Panc1 (cell line): ENCODE measurements at regions not wholly inside any gene's neighbourhood (a gene's known extent, or its start where the extent isn't known, plus 50 kb on each side); places are given as distances from the start of the nearest gene placed in this dataset.
A peak's percentile ranks its signal among the peaks of the same experiment; 100 is the strongest.

Experiments used
- ATAC-seq: fragments of 200-7000 bp; cut with Tn5 transposase; 2 replicates; pipeline ENCODE4 v1.9.1; 2020; ENCODE audit warnings: mild to moderate bottlenecking, moderate library complexity
- BruUV-seq: library from RNA; stranded (reverse); fragments of 400-500 nt; replicated peaks from 2 replicates; lab custom pipeline; 2021; lab: Mats Ljungman, UMichigan
- CTCF ChIA-PET: fragments of 300-600 bp; sonication (Branson Sonifier 250); formaldehyde crosslinking; loops from one replicate; lab custom pipeline; 2022; ENCODE audit warnings: antibody characterized with exemption; lab: Charles Lee
- POLR2A ChIA-PET: fragments of 300-600 bp; sonication (Branson Sonifier 250); formaldehyde crosslinking; loops from one replicate; lab custom pipeline; 2022; ENCODE audit warnings: antibody characterized with exemption; lab: Charles Lee
- DNase-seq: peaks from one replicate; pipeline ENCODE4 v3.0.0-alpha.2; 2010; ENCODE audit warnings: low read depth, low spot score
- H3K27ac ChIP-seq: 2 replicates; pipeline ENCODE4 v1.5.1; 2011; ENCODE audit warnings: mild to moderate bottlenecking, low read length, inconsistent platforms
- H3K27me3 ChIP-seq: fragments of 200-500 bp; sonication (Bioruptor generic); 2 replicates; pipeline ENCODE4 v1.6.0; 2014; ENCODE audit warnings: low read length, inconsistent platforms; ENCODE audit not compliant: control insufficient read depth, insufficient read depth
- H3K36me3 ChIP-seq: fragments of 200-500 bp; sonication (Bioruptor generic); 2 replicates; pipeline ENCODE4 v1.5.1; 2014; ENCODE audit warnings: inconsistent platforms, mild to moderate bottlenecking, low read length, moderate library complexity; ENCODE audit not compliant: control insufficient read depth, insufficient read depth
- H3K4me1 ChIP-seq: 2 replicates; pipeline ENCODE4 v1.5.1; 2011; ENCODE audit warnings: inconsistent platforms, mild to moderate bottlenecking, low read length, moderate library complexity; ENCODE audit not compliant: control insufficient read depth, insufficient read depth
- H3K4me3 ChIP-seq, 2 experiments: 2 replicates each; pipeline ENCODE4 v1.5.1; 2011 to 2012; ENCODE audit warnings: low read depth in 2 of 2, low read length in 2 of 2, mild to moderate bottlenecking in 2 of 2, inconsistent platforms in 1 of 2, moderate library complexity in 1 of 2
- H3K9me3 ChIP-seq: fragments of 200-500 bp; sonication (Bioruptor generic); 2 replicates; pipeline ENCODE4 v1.5.1; 2014; ENCODE audit warnings: low read depth, mild to moderate bottlenecking, inconsistent platforms, low read length, moderate library complexity; ENCODE audit not compliant: control insufficient read depth, insufficient read depth
- POLR2AphosphoS5 ChIP-seq: IDR thresholded peaks from 2 replicates; pipeline ENCODE4 v1.6.1; 2012; ENCODE audit warnings: mild to moderate bottlenecking, low read depth, low read length, moderate library complexity
- REST ChIP-seq, 2 experiments: IDR thresholded peaks; 2 replicates each; pipeline ENCODE4 v1.6.1; 2011 to 2012; ENCODE audit warnings: low read depth in 2 of 2, control low read depth in 1 of 2, low read length in 1 of 2, mild to moderate bottlenecking in 1 of 2, moderate library complexity in 1 of 2; ENCODE audit not compliant: insufficient read depth in 1 of 2
- SIN3A ChIP-seq: IDR thresholded peaks from 2 replicates; pipeline ENCODE4 v1.6.1; 2012; ENCODE audit warnings: low read depth, mild to moderate bottlenecking, low read length, moderate library complexity, borderline replicate concordance; ENCODE audit not compliant: insufficient read depth
- TCF7L2 ChIP-seq: IDR thresholded peaks from 2 replicates; pipeline ENCODE4 v1.6.1; 2011; ENCODE audit warnings: mild to moderate bottlenecking, low read depth, low read length, inconsistent platforms
- in situ Hi-C: cut with HindIII; loops from 2 replicates; pipeline ENCODE4 v1.10.0; 2016; ENCODE audit warnings: low sequenced_read_pairs, low pct_unique_long_range_greater_than_20kb
- intact Hi-C: fragments of 100-400 bp; cut with micrococcal nuclease; formaldehyde crosslinking; loops from one replicate; pipeline ENCODE4 v1.10.0; 2022; ENCODE audit not compliant: unreplicated experiment
- TF ChIP-seq, protein P1 (sequence below): fragments of 450-650 bp; IDR thresholded peaks from 2 replicates; pipeline ENCODE4 v1.5.1; 2017; ENCODE audit warnings: mild to moderate bottlenecking

DNA sequence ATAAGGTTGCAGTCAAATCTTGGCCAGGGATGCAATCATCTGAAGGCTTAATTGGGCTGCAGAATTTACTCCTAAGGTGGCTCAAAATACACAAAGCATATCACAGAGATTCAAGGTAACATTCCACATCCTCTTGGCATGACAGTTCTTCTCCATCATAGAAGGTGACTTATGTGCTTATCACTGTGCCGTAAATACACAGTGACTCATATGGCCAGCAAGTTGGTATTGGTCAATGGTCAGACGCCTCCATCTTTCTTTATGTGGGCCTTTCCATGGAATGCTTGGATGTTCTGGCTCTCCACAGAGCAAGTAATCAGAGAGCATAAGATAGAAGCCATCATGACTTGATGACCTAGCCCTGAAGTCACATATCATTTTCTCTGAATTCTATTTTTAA, 168.8 kb upstream of the ST8SIA2 start:
- DNase-seq (no peak), ATAC-seq (no peak)
- Histone ChIP-seq H3K4me1 (no peaks in the 10 kb centered on the region), H3K9me3 (no peaks in the 10 kb centered on the region), H3K27ac (no peak overlapping the region), H3K4me3 (no peak overlapping the region), H3K27me3 (no peaks in the 10 kb centered on the region), H3K36me3 (no peaks in the 10 kb centered on the region)
- intact Hi-C loops (loop anchor here (5.0 kb wide), 1 partner anchor 128 kb away; no protein-coding TSS in a partner anchor), in situ Hi-C loops (no loop called here)
- ChIA-PET POLR2A (no interaction called here), CTCF (no interaction called here)
- no TSS peak for BruUV-seq
- no peak for TF ChIP-seq SIN3A
- TF ChIP-seq, protein P1, sequence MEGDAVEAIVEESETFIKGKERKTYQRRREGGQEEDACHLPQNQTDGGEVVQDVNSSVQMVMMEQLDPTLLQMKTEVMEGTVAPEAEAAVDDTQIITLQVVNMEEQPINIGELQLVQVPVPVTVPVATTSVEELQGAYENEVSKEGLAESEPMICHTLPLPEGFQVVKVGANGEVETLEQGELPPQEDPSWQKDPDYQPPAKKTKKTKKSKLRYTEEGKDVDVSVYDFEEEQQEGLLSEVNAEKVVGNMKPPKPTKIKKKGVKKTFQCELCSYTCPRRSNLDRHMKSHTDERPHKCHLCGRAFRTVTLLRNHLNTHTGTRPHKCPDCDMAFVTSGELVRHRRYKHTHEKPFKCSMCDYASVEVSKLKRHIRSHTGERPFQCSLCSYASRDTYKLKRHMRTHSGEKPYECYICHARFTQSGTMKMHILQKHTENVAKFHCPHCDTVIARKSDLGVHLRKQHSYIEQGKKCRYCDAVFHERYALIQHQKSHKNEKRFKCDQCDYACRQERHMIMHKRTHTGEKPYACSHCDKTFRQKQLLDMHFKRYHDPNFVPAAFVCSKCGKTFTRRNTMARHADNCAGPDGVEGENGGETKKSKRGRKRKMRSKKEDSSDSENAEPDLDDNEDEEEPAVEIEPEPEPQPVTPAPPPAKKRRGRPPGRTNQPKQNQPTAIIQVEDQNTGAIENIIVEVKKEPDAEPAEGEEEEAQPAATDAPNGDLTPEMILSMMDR: no peak
- TF ChIP-seq REST (IDR thresholded peaks at IDR 0.05; ENCODE audit: insufficient read depth in 1 of 2, low read depth in 2 of 2, low read length in 1 of 2): no peak
- no peak for TF ChIP-seq TCF7L2
- TF ChIP-seq POLR2AphosphoS5: no peak

GRCh38 chr15:92226020-92226612, 167.6 kb upstream of the ST8SIA2 start:
- POLR2A ChIA-PET: no interaction called here
- ATAC-seq: peak; percentile 78
- DNase-seq: no peak
- Histone ChIP-seq H3K9me3 (no peaks in the 10 kb centered on the region), H3K4me1 (no peaks in the 10 kb centered on the region), H3K4me3 (no peak overlapping the region), H3K27me3 (no peaks in the 10 kb centered on the region), H3K27ac (no peak overlapping the region), H3K36me3 (no peaks in the 10 kb centered on the region)
- TF ChIP-seq, protein P1: peak; percentile 50
- no peak for TF ChIP-seq REST (IDR thresholded peaks at IDR 0.05; ENCODE audit: insufficient read depth in 1 of 2, low read depth in 2 of 2, low read length in 1 of 2)
- intact Hi-C loops: loop anchor here (5.0 kb wide), 1 partner anchor 129 kb away; no protein-coding TSS in a partner anchor
- CTCF ChIA-PET: no interaction called here
- in situ Hi-C loops: no loop called here
- BruUV-seq: no TSS peak
